ENCODE measurements at regions not wholly inside any gene's neighbourhood (a gene's known extent, or its start where the extent isn't known, plus 50 kb on each side); places are given as distances from the start of the nearest gene placed in this dataset.
"Not testable (repeated sequence)": the region's sequence is repeated elsewhere in the genome, so short reads cannot be mapped to it uniquely, and the experiment has no call there.

GRCh38 chr7:114082642-114083165, 163.9 kb upstream of the PPP1R3A start:
- DNase-seq, result peak; percentile 43 to 56
- TF ChIP-seq POLR2A (IDR thresholded peaks at IDR 0.05), result no peak
- H3K36me3 ChIP-seq, result no peaks in the 10 kb centered on the region
- no peaks in the 10 kb centered on the region for H3K9me3 ChIP-seq
- peak overlapping the region; percentile 25 to 99 (median 98) for H3K27ac ChIP-seq
- peaks cover 9 to 16% of the 10 kb centered on the region in 2 donors for H3K4me1 ChIP-seq
- peak overlapping the region in 2 of 3 donors; percentile 2 to 46 for H3K4me3 ChIP-seq (replicated peaks in 1 of 3)
- 9 to 17% methylated on average over 30 of the region's 30 CpGs for WGBS, 2 donors
- no peaks in the 10 kb centered on the region for H3K27me3 ChIP-seq
- intact Hi-C loops (cut with DNase I), result no loop called here

GRCh38 chr7:114081606-114082425, 163.0 kb upstream of the PPP1R3A start:
- Histone ChIP-seq H3K4me1 (peaks cover 9 to 16% of the 10 kb centered on the region in 2 donors), H3K27me3 (no peaks in the 10 kb centered on the region), H3K4me3 (replicated peaks in 1 of 3) (peak overlapping the region in 1 of 3 donors; percentile 46), H3K27ac (no peak overlapping the region), H3K9me3 (no peaks in the 10 kb centered on the region), H3K36me3 (no peaks in the 10 kb centered on the region)
- 31 to 32% methylated on average over 6 of the region's 6 CpGs for WGBS, 2 donors
- intact Hi-C loops (cut with DNase I), result no loop called here
- DNase-seq, result no peak
- TF ChIP-seq POLR2A (IDR thresholded peaks at IDR 0.05), result no peak
- peak in 4 of 6 experiments; percentile 56 to 89 (median 78) for TF ChIP-seq CTCF (IDR thresholded peaks at IDR 0.05)

GRCh38 chr7:114077158-114077524, 158.3 kb upstream of the PPP1R3A start:
- DNase-seq; H3K4me1 ChIP-seq; intact Hi-C loops (cut with DNase I); H3K4me3 ChIP-seq (replicated peaks in 1 of 3); H3K36me3 ChIP-seq; H3K9me3 ChIP-seq; H3K27me3 ChIP-seq; H3K27ac ChIP-seq: not testable (repeated sequence)
- WGBS, 2 donors, result 96 to 97% methylated on average over 13 to 18 of the region's 18 CpGs

GRCh38 chr7:114076392-114077157, 157.8 kb upstream of the PPP1R3A start:
- intact Hi-C loops (cut with DNase I); H3K9me3 ChIP-seq; H3K27ac ChIP-seq; H3K27me3 ChIP-seq; H3K4me3 ChIP-seq (replicated peaks in 1 of 3); DNase-seq; H3K36me3 ChIP-seq; H3K4me1 ChIP-seq: not testable (repeated sequence)
- 95 to 96% methylated on average over 25 to 30 of the region's 38 CpGs for WGBS, 2 donors

- Histone ChIP-seq H3K36me3 (no peaks in the 10 kb centered on the region), H3K4me3 (replicated peaks in 1 of 3) (no peak overlapping the region), H3K9me3 (no peaks in the 10 kb centered on the region), H3K27ac (no peak overlapping the region), H3K27me3 (no peaks in the 10 kb centered on the region), H3K4me1 (no peaks in the 10 kb centered on the region)
- WGBS, 2 donors, result 76 to 83% methylated on average over 2 of the region's 2 CpGs
- TF ChIP-seq POLR2A (IDR thresholded peaks at IDR 0.05), result no peak
- no peak for TF ChIP-seq CTCF (IDR thresholded peaks at IDR 0.05)
- intact Hi-C loops (cut with DNase I), result no loop called here
- DNase-seq, result no peak
Measured at GRCh38 chr7:114073701-114074100, 154.9 kb upstream of the PPP1R3A start.

GRCh38 chr7:114070246-114070645, 151.4 kb upstream of the PPP1R3A start:
- no peak for DNase-seq
- no peaks in the 10 kb centered on the region for H3K4me1 ChIP-seq
- no peaks in the 10 kb centered on the region for H3K27me3 ChIP-seq
- no peak overlapping the region for H3K4me3 ChIP-seq (replicated peaks in 1 of 3)
- H3K9me3 ChIP-seq, result no peaks in the 10 kb centered on the region
- TF ChIP-seq CTCF (IDR thresholded peaks at IDR 0.05) (no peak), POLR2A (IDR thresholded peaks at IDR 0.05) (no peak)
- intact Hi-C loops (cut with DNase I), result no loop called here
- no peaks in the 10 kb centered on the region for H3K36me3 ChIP-seq
- H3K27ac ChIP-seq, result no peak overlapping the region
